CD8-positive, alpha-beta memory T cell (primary cell): ENCODE measurements at regions not wholly inside any gene's neighbourhood (a gene's known extent, or its start where the extent isn't known, plus 50 kb on each side); places are given as distances from the start of the nearest gene placed in this dataset.

Experiments
- CTCF ChIA-PET: fragments of 350-600 bp; sonication (Branson Sonifier 250); formaldehyde crosslinking; loops from one replicate; lab custom pipeline; 2021; ENCODE audit warnings: antibody characterized with exemption; lab: Charles Lee
- POLR2A ChIA-PET: fragments of 350-600 bp; sonication (Branson Sonifier 250); formaldehyde crosslinking; loops from one replicate; lab custom pipeline; 2021; ENCODE audit warnings: antibody characterized with exemption; lab: Charles Lee
- DNase-seq, 5 donors: peaks; one replicate each; pipeline versions ENCODE4 v3.0.0 to v3.0.0-alpha.2; 2020 to 2022; ENCODE audit warnings: mixed read lengths in 1 of 5
- H3K27ac ChIP-seq: one replicate; pipeline ENCODE4 v1.7.0; 2013; ENCODE audit warnings: low read depth, mild to moderate bottlenecking, low read length, moderate library complexity
- H3K27me3 ChIP-seq: 2 replicates; pipeline ENCODE4 v1.7.0; 2013; ENCODE audit warnings: low read length, mild to moderate bottlenecking; ENCODE audit not compliant: insufficient read depth, poor library complexity, severe bottlenecking
- H3K36me3 ChIP-seq: 2 replicates; pipeline ENCODE4 v1.7.0; 2013; ENCODE audit warnings: mild to moderate bottlenecking, low read length, moderate library complexity; ENCODE audit not compliant: insufficient read depth
- H3K4me1 ChIP-seq: 2 replicates; pipeline ENCODE4 v1.7.0; 2013; ENCODE audit warnings: mild to moderate bottlenecking, low read length, moderate library complexity; ENCODE audit not compliant: insufficient read depth
- H3K4me3 ChIP-seq: 2 replicates; pipeline ENCODE4 v1.7.0; 2013; ENCODE audit warnings: mild to moderate bottlenecking, low read length
- H3K9me3 ChIP-seq: 2 replicates; pipeline ENCODE4 v1.7.0; 2013; ENCODE audit warnings: mild to moderate bottlenecking, low read length
- H3K27ac Mint-ChIP-seq, 8 donors: one replicate each; pipeline ENCODE4 v1.8.0; 2020 to 2021; ENCODE audit warnings: mixed read lengths in 8 of 8, mild to moderate bottlenecking in 6 of 8, inconsistent platforms in 3 of 8, moderate library complexity in 3 of 8
- H3K27me3 Mint-ChIP-seq, 2 donors: one replicate each; pipeline ENCODE4 v1.8.0; 2020 to 2021; ENCODE audit warnings: mixed read lengths in 2 of 2, mild to moderate bottlenecking in 1 of 2, moderate library complexity in 1 of 2
- H3K36me3 Mint-ChIP-seq, 3 donors: one replicate each; pipeline ENCODE4 v1.8.0; 2020 to 2021; ENCODE audit warnings: mixed read lengths in 3 of 3, inconsistent platforms in 1 of 3, mild to moderate bottlenecking in 1 of 3
- H3K4me1 Mint-ChIP-seq, 3 donors: one replicate each; pipeline ENCODE4 v1.8.0; 2020 to 2021; ENCODE audit warnings: mixed read lengths in 3 of 3, inconsistent platforms in 1 of 3, mild to moderate bottlenecking in 1 of 3
- H3K4me3 Mint-ChIP-seq, 7 donors: one replicate each; pipeline ENCODE4 v1.8.0; 2020 to 2021; ENCODE audit warnings: mixed read lengths in 7 of 7, mild to moderate bottlenecking in 6 of 7, moderate library complexity in 4 of 7, inconsistent platforms in 2 of 7
- H3K9me3 Mint-ChIP-seq, 5 donors: one replicate each; pipeline ENCODE4 v1.8.0; 2020 to 2022; ENCODE audit warnings: mixed read lengths in 5 of 5, mild to moderate bottlenecking in 3 of 5, moderate library complexity in 2 of 5, inconsistent platforms in 1 of 5

DNA sequence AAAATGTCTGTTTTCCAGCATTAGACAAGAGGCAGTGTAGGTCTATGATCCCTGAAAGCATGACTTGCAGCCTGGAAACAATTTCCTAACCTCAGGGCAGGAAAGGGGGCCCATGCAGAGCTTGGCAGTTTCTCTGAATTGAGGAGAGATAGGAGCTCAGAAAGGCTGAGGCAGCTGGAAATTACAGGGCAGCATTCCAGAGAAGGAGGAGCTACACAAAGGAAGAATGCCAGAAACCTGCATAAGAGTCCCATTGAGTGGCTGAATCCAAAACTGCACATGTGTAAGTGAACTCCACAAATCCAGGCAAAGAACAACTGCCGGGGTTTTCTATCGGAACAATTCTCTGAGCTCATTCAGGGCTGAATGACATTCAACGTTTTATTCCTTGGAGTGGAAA lies 346.8 kb downstream of the PIK3R1 start:
- DNase-seq, result no peak
- Histone ChIP-seq H3K27ac (no peak overlapping the region), H3K27me3 (no peaks in the 10 kb centered on the region), H3K36me3 (no peaks in the 10 kb centered on the region), H3K4me1 (no peaks in the 10 kb centered on the region), H3K4me3 (no peak overlapping the region), H3K9me3 (no peaks in the 10 kb centered on the region)
- CTCF ChIA-PET, result no interaction called here
- H3K4me3 Mint-ChIP-seq, result no peak overlapping the region
- no peaks in the 10 kb centered on the region for H3K4me1 Mint-ChIP-seq
- H3K9me3 Mint-ChIP-seq, result peaks cover 4 to 16% (median 12%) of the 10 kb centered on the region in 5 donors
- POLR2A ChIA-PET, result interaction anchor here (0.6 kb wide), 1 partner anchor 787 kb away, joined by 6 read pairs; no protein-coding TSS in a partner anchor
- peaks cover 0 to 19% (median 0%) of the 10 kb centered on the region in 3 donors for H3K36me3 Mint-ChIP-seq
- H3K27ac Mint-ChIP-seq, result no peak overlapping the region
- H3K27me3 Mint-ChIP-seq, result peaks cover 0 to 2% of the 10 kb centered on the region in 2 donors

DNA sequence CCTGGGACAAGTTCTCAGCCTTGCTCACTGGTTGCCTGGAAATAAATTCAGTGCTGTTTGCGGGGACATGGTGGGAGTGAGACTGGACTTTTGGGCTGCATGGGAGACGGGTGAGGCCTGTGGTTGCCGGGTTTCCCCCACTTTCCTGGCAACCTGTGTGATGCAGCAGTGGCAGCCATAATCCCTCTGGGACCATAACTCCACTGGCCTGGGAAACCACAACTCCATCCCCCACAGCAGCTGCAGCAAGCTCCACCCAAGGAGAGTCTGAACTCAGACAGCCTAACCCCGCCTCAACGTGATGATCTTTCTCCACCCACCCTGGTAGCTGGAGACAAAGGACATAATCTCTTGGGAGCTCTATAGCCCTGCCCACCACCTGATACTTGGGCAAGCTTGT lies 349.9 kb downstream of the PIK3R1 start:
- ChIA-PET CTCF (no interaction called here), POLR2A (no interaction called here)
- H3K27ac Mint-ChIP-seq, result no peak overlapping the region
- no peak overlapping the region for H3K4me3 ChIP-seq
- H3K9me3 Mint-ChIP-seq, result peaks cover 4 to 16% (median 12%) of the 10 kb centered on the region in 5 donors
- H3K27me3 ChIP-seq, result no peaks in the 10 kb centered on the region
- H3K36me3 Mint-ChIP-seq, result peaks cover 0 to 19% (median 0%) of the 10 kb centered on the region in 3 donors
- no peaks in the 10 kb centered on the region for H3K4me1 Mint-ChIP-seq
- H3K4me3 Mint-ChIP-seq, result no peak overlapping the region
- H3K36me3 ChIP-seq, result no peaks in the 10 kb centered on the region
- DNase-seq, result no peak
- peaks cover 0 to 2% of the 10 kb centered on the region in 2 donors for H3K27me3 Mint-ChIP-seq
- no peaks in the 10 kb centered on the region for H3K9me3 ChIP-seq
- H3K4me1 ChIP-seq, result no peaks in the 10 kb centered on the region
- no peak overlapping the region for H3K27ac ChIP-seq

DNA sequence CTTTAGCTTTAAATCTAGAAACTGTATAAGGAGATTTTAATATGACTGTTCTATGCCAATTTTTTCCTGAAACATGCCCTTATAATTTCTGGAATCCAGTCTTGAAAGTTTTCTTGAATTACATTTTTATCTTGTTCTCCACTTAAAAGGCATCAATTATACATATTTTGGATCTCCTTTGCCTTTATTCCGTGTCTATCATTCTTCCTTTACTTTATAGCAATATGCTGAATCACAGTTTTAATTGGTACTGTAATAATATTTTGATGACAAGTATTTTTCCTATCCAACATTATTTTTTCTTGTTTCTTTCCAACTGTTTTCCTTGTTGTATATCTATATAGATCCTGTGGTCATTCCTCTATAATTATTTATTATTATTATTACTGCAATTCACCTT lies 361.2 kb downstream of the PIK3R1 start:
- POLR2A ChIA-PET, result no interaction called here
- H3K4me3 ChIP-seq, result no peak overlapping the region
- H3K4me1 ChIP-seq, result no peaks in the 10 kb centered on the region
- H3K27me3 ChIP-seq, result no peaks in the 10 kb centered on the region
- H3K9me3 ChIP-seq, result no peaks in the 10 kb centered on the region
- H3K36me3 ChIP-seq, result no peaks in the 10 kb centered on the region
- CTCF ChIA-PET, result no interaction called here
- Mint-ChIP-seq H3K36me3 (peaks cover 0 to 10% (median 2%) of the 10 kb centered on the region in 3 donors), H3K9me3 (peaks cover 12 to 22% (median 13%) of the 10 kb centered on the region in 5 donors), H3K27me3 (peaks cover 4 to 12% of the 10 kb centered on the region in 2 donors), H3K4me3 (no peak overlapping the region), H3K4me1 (no peaks in the 10 kb centered on the region), H3K27ac (no peak overlapping the region)
- no peak overlapping the region for H3K27ac ChIP-seq
- DNase-seq, result no peak

DNA sequence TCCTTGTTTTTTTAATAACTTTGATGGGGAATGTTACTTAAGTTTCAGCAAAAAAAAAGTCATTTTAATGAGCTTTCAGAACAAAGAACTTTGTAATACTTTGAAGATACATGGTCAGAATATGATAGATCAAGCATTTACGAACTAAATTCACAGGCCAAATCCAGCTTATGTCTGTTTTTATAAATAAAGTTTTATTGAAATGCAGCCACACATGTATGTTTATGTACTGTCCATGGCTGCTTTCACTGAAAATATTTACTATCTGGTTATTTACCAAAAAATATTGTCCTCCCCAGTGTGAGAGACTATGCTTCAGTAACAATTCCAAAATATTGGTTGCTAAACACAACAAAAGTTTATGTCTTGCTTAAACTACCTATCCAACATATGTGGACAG lies 366.7 kb downstream of the PIK3R1 start:
- Histone ChIP-seq H3K27ac (no peak overlapping the region), H3K9me3 (no peaks in the 10 kb centered on the region), H3K4me1 (no peaks in the 10 kb centered on the region), H3K36me3 (no peaks in the 10 kb centered on the region), H3K4me3 (no peak overlapping the region), H3K27me3 (no peaks in the 10 kb centered on the region)
- POLR2A ChIA-PET, result no interaction called here
- H3K27ac Mint-ChIP-seq, result no peak overlapping the region
- H3K27me3 Mint-ChIP-seq, result peaks cover 4% of the 10 kb centered on the region in 2 donors
- peaks cover 2 to 7% (median 5%) of the 10 kb centered on the region in 3 donors for H3K4me1 Mint-ChIP-seq
- CTCF ChIA-PET, result no interaction called here
- no peak overlapping the region for H3K4me3 Mint-ChIP-seq
- peaks cover 2 to 8% (median 2%) of the 10 kb centered on the region in 5 donors for H3K9me3 Mint-ChIP-seq
- peaks cover 0 to 4% (median 2%) of the 10 kb centered on the region in 3 donors for H3K36me3 Mint-ChIP-seq
- DNase-seq, result no peak

DNA sequence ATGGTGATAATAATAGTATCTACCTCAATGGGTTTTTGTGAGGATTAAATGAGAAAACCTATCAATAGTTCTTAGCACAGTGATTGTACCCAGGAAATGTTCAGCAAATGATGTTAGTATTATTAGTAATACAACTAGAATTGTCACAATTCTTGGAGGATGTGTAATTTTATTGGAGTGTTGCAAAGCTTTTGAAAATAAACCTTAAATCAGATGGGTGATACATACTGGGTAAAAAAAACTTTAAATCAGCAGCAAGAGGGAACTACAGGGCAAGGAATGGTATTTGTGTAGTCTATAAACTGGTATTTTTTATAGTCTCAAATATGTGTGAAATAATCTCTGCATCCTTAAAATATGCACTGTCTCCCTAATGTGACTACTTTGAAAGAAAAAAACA lies 371.6 kb downstream of the PIK3R1 start:
- no peaks in the 10 kb centered on the region for H3K9me3 ChIP-seq
- POLR2A ChIA-PET, result no interaction called here
- Mint-ChIP-seq H3K4me1 (peaks cover 2 to 7% (median 5%) of the 10 kb centered on the region in 3 donors), H3K9me3 (no peaks in the 10 kb centered on the region), H3K27ac (no peak overlapping the region), H3K4me3 (no peak overlapping the region), H3K27me3 (peaks cover 0 to 2% of the 10 kb centered on the region in 2 donors), H3K36me3 (no peaks in the 10 kb centered on the region)
- H3K27me3 ChIP-seq, result no peaks in the 10 kb centered on the region
- H3K4me1 ChIP-seq, result no peaks in the 10 kb centered on the region
- DNase-seq, result no peak
- CTCF ChIA-PET, result no interaction called here
- H3K27ac ChIP-seq, result no peak overlapping the region
- no peaks in the 10 kb centered on the region for H3K36me3 ChIP-seq
- H3K4me3 ChIP-seq, result no peak overlapping the region

DNA sequence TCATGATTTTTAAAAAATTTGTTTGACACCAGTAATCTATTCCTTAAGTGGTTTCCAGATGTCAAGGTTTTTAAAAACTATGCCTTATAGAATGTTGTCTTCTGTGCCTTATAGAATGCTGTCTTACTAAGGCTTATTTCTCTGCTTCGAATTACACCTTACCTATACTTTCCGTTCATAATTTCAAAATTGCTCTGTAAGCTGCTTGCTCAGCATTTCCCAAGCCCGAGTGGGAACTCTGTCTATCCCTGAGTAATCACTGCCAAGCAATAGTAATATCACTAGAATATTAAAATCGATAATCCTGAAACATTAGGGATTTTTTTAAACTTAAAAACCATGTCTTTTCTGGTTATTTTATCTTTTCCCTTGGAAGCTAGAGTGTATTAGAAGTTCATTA lies 376.3 kb downstream of the PIK3R1 start:
- POLR2A ChIA-PET, result no interaction called here
- H3K27me3 Mint-ChIP-seq, result peaks cover 4 to 6% of the 10 kb centered on the region in 2 donors
- no peak for DNase-seq
- no peak overlapping the region for H3K4me3 ChIP-seq
- H3K36me3 ChIP-seq, result no peaks in the 10 kb centered on the region
- no peaks in the 10 kb centered on the region for H3K9me3 ChIP-seq
- no peaks in the 10 kb centered on the region for H3K36me3 Mint-ChIP-seq
- CTCF ChIA-PET, result no interaction called here
- no peaks in the 10 kb centered on the region for H3K9me3 Mint-ChIP-seq
- no peaks in the 10 kb centered on the region for H3K27me3 ChIP-seq
- no peak overlapping the region for H3K27ac Mint-ChIP-seq
- H3K4me1 ChIP-seq, result no peaks in the 10 kb centered on the region
- no peaks in the 10 kb centered on the region for H3K4me1 Mint-ChIP-seq
- H3K4me3 Mint-ChIP-seq, result no peak overlapping the region
- no peak overlapping the region for H3K27ac ChIP-seq

DNA sequence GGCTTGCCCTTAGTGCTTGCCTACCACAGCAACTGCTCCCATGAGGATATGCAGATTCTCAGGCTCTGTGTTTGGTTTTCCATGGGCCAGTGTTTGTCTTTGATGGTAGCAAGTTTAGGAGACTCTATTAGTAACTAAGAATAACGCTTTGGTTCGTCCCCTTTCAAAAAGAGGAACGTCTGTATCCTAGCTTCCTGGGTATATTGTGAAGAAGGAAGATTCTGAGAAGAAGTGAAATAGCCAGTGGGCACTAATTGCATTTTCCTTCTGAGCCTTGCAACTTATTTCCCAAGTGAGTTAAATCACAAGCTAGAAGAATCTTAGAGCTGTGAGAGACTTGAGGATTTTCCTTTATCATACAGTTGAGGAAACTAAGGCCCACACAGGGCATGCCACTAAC lies 376.8 kb downstream of the PIK3R1 start:
- CTCF ChIA-PET, result no interaction called here

DNA sequence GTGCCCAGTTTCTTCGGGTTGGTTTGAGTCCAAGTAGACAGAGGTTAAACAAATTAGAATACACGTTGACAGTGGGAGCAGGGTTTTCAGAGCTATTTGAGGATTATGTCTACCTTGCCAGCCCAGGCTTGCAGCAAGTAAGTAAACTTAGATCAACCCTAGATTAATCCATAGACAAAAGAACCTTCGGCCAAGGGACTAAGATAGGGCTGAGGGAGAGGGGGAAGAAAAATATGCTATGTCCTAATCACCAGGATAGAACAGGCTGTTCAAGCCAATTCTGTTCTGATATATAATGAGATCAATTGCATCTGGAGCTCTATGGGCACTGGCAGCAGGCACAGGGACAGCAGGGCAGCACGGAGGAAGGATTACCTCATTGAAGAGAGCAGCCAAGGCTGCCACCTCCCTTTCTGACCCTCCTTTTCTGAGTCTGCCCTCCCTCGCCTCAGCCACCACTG lies 377.7 kb downstream of the PIK3R1 start:
- ChIA-PET CTCF (interaction anchor here (0.7 kb wide), 1 partner anchor 19 kb away, joined by 3 read pairs; no protein-coding TSS in a partner anchor), POLR2A (no interaction called here)
- H3K36me3 Mint-ChIP-seq, result no peaks in the 10 kb centered on the region
- H3K9me3 Mint-ChIP-seq, result no peaks in the 10 kb centered on the region
- no peaks in the 10 kb centered on the region for H3K4me1 ChIP-seq
- no peak overlapping the region for H3K27ac ChIP-seq
- no peak for DNase-seq
- no peak overlapping the region for H3K27ac Mint-ChIP-seq
- H3K27me3 Mint-ChIP-seq, result peaks cover 4 to 6% of the 10 kb centered on the region in 2 donors
- H3K4me3 Mint-ChIP-seq, result no peak overlapping the region
- H3K4me1 Mint-ChIP-seq, result no peaks in the 10 kb centered on the region
- no peak overlapping the region for H3K4me3 ChIP-seq
- no peaks in the 10 kb centered on the region for H3K9me3 ChIP-seq
- no peaks in the 10 kb centered on the region for H3K27me3 ChIP-seq
- no peaks in the 10 kb centered on the region for H3K36me3 ChIP-seq

More for the DNA sequence above, 376.8 kb downstream of the PIK3R1 start:
- H3K4me1 ChIP-seq, result no peaks in the 10 kb centered on the region
- no peak overlapping the region for H3K4me3 Mint-ChIP-seq
- peaks cover 4 to 6% of the 10 kb centered on the region in 2 donors for H3K27me3 Mint-ChIP-seq
- no peak overlapping the region for H3K27ac ChIP-seq
- H3K4me3 ChIP-seq, result no peak overlapping the region
- no peaks in the 10 kb centered on the region for H3K9me3 Mint-ChIP-seq
- no peaks in the 10 kb centered on the region for H3K27me3 ChIP-seq
- H3K4me1 Mint-ChIP-seq, result no peaks in the 10 kb centered on the region
- H3K36me3 Mint-ChIP-seq, result no peaks in the 10 kb centered on the region
- H3K27ac Mint-ChIP-seq, result no peak overlapping the region
- no peaks in the 10 kb centered on the region for H3K36me3 ChIP-seq
- POLR2A ChIA-PET, result no interaction called here
- H3K9me3 ChIP-seq, result no peaks in the 10 kb centered on the region
- DNase-seq, result no peak
